Loucy (cell line): ENCODE measurements at regions not wholly inside any gene's neighbourhood (a gene's known extent, or its start where the extent isn't known, plus 50 kb on each side); places are given as distances from the start of the nearest gene placed in this dataset.

ENCODE experiments used
- H2AFZ ChIP-seq: fragments of 200-600 bp; sonication (generic); 2 replicates; pipeline ENCODE4 v1.6.0; 2016; ENCODE audit warnings: antibody characterized with exemption, mild to moderate bottlenecking, low read length, moderate library complexity
- H3F3A ChIP-seq: fragments of 200-600 bp; 2 replicates; pipeline ENCODE4 v1.6.0; 2016; ENCODE audit warnings: antibody characterized with exemption, low read depth, mild to moderate bottlenecking
- H3K27me3 ChIP-seq: fragments of 200-600 bp; sonication (generic); 2 replicates; pipeline ENCODE4 v1.6.1; 2014; ENCODE audit warnings: low read length, mild to moderate bottlenecking; ENCODE audit not compliant: insufficient read depth, poor library complexity, severe bottlenecking
- H3K36me3 ChIP-seq: fragments of 200-600 bp; sonication (generic); 2 replicates; pipeline ENCODE4 v1.6.1; 2016; ENCODE audit warnings: low read length; ENCODE audit not compliant: insufficient read depth
- H3K4me1 ChIP-seq: fragments of 200-600 bp; sonication (generic); 2 replicates; pipeline ENCODE4 v1.5.1; 2014; ENCODE audit warnings: low read length, mild to moderate bottlenecking; ENCODE audit not compliant: insufficient read depth, poor library complexity, severe bottlenecking
- H3K4me2 ChIP-seq: fragments of 200-600 bp; sonication (generic); 2 replicates; pipeline ENCODE4 v1.6.0; 2014; ENCODE audit warnings: antibody characterized with exemption, low read length, low read depth, mild to moderate bottlenecking; ENCODE audit not compliant: poor library complexity, severe bottlenecking
- H3K4me3 ChIP-seq: fragments of 200-600 bp; sonication (generic); 2 replicates; pipeline ENCODE4 v1.5.1; 2014; ENCODE audit warnings: low read length, mild to moderate bottlenecking, mixed read lengths; ENCODE audit not compliant: poor library complexity, severe bottlenecking
- H3K79me2 ChIP-seq: fragments of 200-600 bp; sonication (generic); 2 replicates; pipeline ENCODE4 v1.6.1; 2014; ENCODE audit warnings: low read length; ENCODE audit not compliant: insufficient read depth
- H3K9ac ChIP-seq: fragments of 200-600 bp; sonication (generic); 2 replicates; pipeline ENCODE4 v1.6.0; 2014; ENCODE audit warnings: mild to moderate bottlenecking, low read depth, low read length, moderate library complexity; ENCODE audit not compliant: poor library complexity, severe bottlenecking
- H3K9me2 ChIP-seq: fragments of 200-600 bp; sonication (generic); replicated peaks from 2 replicates; pipeline ENCODE4 v1.6.1; 2016; ENCODE audit warnings: low read depth, low read length, mixed read lengths
- H3K9me3 ChIP-seq: fragments of 200-600 bp; sonication (generic); 2 replicates; pipeline ENCODE4 v1.6.1; 2014; ENCODE audit warnings: mild to moderate bottlenecking, antibody characterized with exemption, low read length, low read depth; ENCODE audit not compliant: insufficient read depth
- H4K20me1 ChIP-seq: fragments of 200-600 bp; sonication (generic); 2 replicates; pipeline ENCODE4 v1.6.0; 2014; ENCODE audit warnings: antibody characterized with exemption, low read length, mild to moderate bottlenecking; ENCODE audit not compliant: insufficient read depth, poor library complexity, severe bottlenecking
- EZH2phosphoT487 ChIP-seq: fragments of 200-600 bp; IDR thresholded peaks from 2 replicates; pipeline ENCODE4 v1.6.1; 2018; ENCODE audit warnings: antibody characterized with exemption, mild to moderate bottlenecking, moderate library complexity, borderline replicate concordance
- TF ChIP-seq, protein P1 (sequence below): fragments of 200-600 bp; sonication (generic); conservative IDR thresholded peaks from 2 replicates; pipeline ENCODE4 v1.5.1; 2014; ENCODE audit warnings: mild to moderate bottlenecking, antibody characterized with exemption, low read length

DNA sequence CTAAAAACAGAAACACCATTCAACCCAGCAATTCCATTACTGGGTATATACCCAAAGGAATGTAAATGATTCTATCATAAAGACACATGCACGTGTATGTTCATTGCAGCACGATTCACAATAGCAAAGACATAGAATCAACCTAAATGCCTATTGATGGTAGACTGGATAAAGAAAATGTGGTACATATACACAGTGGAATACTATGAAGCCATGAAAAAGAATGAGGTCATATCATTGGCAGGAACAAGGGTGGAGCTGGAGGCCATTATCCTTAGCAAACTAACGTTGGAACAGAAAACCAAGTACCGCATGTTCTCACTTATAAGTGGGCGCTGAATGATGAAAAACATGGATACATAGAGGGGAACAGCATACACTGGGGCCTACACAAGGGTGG, 77.2 kb upstream of the MYOCD start:
- H3K9me2 ChIP-seq = no peaks in the 10 kb centered on the region
- no peaks in the 10 kb centered on the region for H3K79me2 ChIP-seq
- H3K27me3 ChIP-seq = no peaks in the 10 kb centered on the region
- TF ChIP-seq EZH2phosphoT487 = no peak
- TF ChIP-seq, protein P1, sequence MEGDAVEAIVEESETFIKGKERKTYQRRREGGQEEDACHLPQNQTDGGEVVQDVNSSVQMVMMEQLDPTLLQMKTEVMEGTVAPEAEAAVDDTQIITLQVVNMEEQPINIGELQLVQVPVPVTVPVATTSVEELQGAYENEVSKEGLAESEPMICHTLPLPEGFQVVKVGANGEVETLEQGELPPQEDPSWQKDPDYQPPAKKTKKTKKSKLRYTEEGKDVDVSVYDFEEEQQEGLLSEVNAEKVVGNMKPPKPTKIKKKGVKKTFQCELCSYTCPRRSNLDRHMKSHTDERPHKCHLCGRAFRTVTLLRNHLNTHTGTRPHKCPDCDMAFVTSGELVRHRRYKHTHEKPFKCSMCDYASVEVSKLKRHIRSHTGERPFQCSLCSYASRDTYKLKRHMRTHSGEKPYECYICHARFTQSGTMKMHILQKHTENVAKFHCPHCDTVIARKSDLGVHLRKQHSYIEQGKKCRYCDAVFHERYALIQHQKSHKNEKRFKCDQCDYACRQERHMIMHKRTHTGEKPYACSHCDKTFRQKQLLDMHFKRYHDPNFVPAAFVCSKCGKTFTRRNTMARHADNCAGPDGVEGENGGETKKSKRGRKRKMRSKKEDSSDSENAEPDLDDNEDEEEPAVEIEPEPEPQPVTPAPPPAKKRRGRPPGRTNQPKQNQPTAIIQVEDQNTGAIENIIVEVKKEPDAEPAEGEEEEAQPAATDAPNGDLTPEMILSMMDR = no peak
- no peak overlapping the region for H3K4me3 ChIP-seq
- H3K9me3 ChIP-seq = no peaks in the 10 kb centered on the region
- no peak overlapping the region for H2AFZ ChIP-seq
- H3K4me1 ChIP-seq = no peaks in the 10 kb centered on the region
- no peaks in the 10 kb centered on the region for H4K20me1 ChIP-seq
- no peak overlapping the region for H3K4me2 ChIP-seq
- H3K36me3 ChIP-seq = no peaks in the 10 kb centered on the region
- H3F3A ChIP-seq = no peaks in the 10 kb centered on the region
- H3K9ac ChIP-seq = no peak overlapping the region

DNA sequence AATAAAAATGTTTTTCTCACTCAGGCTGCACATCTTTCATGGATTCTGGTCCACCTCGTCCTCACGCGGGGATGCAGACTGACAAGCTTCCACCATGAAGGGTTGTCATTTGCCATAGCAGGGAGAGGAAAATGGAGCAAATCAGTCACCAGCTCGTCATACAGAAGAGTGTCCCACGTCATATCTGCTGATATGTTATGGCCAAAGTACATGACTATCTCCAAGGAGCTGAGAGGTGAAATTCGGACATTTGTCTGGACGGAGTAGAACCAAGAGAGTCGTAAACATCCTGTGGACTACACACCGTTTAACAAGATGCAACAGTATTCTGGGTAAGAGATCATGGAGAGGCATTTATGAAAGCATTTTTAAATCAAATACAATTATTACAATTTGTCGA, 75.3 kb upstream of the MYOCD start:
- TF ChIP-seq EZH2phosphoT487 = no peak
- TF ChIP-seq, protein P1 = no peak
- no peaks in the 10 kb centered on the region for H4K20me1 ChIP-seq

DNA sequence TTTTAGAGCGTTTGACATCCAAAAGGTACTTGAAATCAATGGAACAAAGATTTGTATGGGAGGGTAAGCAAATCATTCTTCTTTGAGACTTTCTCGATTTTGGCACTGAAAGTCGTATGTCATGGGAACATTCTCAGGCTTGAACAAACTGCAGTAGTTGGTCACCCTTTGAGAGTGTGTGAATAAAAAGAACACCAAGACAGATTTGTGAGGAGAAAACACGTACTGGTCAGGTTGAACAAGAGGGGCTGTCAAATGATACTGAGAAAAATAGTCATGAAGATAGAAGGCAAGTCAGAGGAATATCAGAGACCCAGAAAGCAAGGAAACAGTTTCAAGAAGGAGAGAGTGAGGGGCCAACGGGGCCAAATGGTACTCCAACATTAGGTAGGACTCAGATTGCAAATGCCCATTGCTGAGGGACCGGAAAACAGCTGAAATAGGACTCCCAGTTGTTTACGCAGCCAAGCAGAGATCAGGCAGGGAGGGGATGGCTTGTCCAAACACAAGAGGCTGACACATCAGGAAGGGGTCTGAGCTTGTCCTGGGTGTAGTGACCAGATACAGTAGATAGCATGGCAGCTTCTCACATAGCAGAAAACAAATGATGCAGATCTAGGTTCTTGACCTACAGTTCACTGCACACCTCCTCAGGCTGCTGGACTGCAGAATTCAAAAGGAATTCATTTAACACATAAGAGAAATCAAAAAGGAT, 74.5 kb upstream of the MYOCD start:
- H3K9me2 ChIP-seq = no peaks in the 10 kb centered on the region
- no peaks in the 10 kb centered on the region for H3K9me3 ChIP-seq
- no peaks in the 10 kb centered on the region for H3K36me3 ChIP-seq
- no peaks in the 10 kb centered on the region for H3K4me1 ChIP-seq
- TF ChIP-seq, protein P1 = no peak
- TF ChIP-seq EZH2phosphoT487 = no peak
- H3K79me2 ChIP-seq = no peaks in the 10 kb centered on the region
- H3K4me2 ChIP-seq = no peak overlapping the region
- H4K20me1 ChIP-seq = no peaks in the 10 kb centered on the region
- no peak overlapping the region for H3K4me3 ChIP-seq
- H2AFZ ChIP-seq = no peak overlapping the region
- no peaks in the 10 kb centered on the region for H3F3A ChIP-seq
- no peak overlapping the region for H3K9ac ChIP-seq
- no peaks in the 10 kb centered on the region for H3K27me3 ChIP-seq

More for the DNA sequence above, 75.3 kb upstream of the MYOCD start:
- Histone ChIP-seq H3K4me3 (no peak overlapping the region), H3K36me3 (no peaks in the 10 kb centered on the region), H3K9me2 (no peaks in the 10 kb centered on the region), H3K9me3 (no peaks in the 10 kb centered on the region), H3K4me1 (no peaks in the 10 kb centered on the region), H3K9ac (no peak overlapping the region), H3K27me3 (no peaks in the 10 kb centered on the region), H3F3A (no peaks in the 10 kb centered on the region), H2AFZ (no peak overlapping the region), H3K79me2 (no peaks in the 10 kb centered on the region), H3K4me2 (no peak overlapping the region)
